T-helper 2 cell treated with Interferon-gamma antibody and Interleukin-4, amounts not matched to agents 5 μg/mL and 100 μg/mL, for 36 hours (primary cell): ENCODE measurements at regions not wholly inside any gene's neighbourhood (a gene's known extent, or its start where the extent isn't known, plus 50 kb on each side); places are given as distances from the start of the nearest gene placed in this dataset.
"Not testable (repeated sequence)": the region's sequence is repeated elsewhere in the genome, so short reads cannot be mapped to it uniquely, and the experiment has no call there.

Experiments used
- DNase-seq: peaks from one replicate; pipeline ENCODE4 v3.0.0; 2021; ENCODE audit warnings: low spot score
- H3K27ac Mint-ChIP-seq: one replicate; pipeline ENCODE4 v1.8.0; 2021; ENCODE audit warnings: mild to moderate bottlenecking, mixed read lengths
- H3K27me3 Mint-ChIP-seq: one replicate; pipeline ENCODE4 v1.8.0; 2021; ENCODE audit warnings: low read depth, mixed read lengths
- H3K36me3 Mint-ChIP-seq: one replicate; pipeline ENCODE4 v1.8.0; 2021; ENCODE audit warnings: low read depth, mixed read lengths
- H3K4me1 Mint-ChIP-seq: one replicate; pipeline ENCODE4 v1.8.0; 2021; ENCODE audit warnings: low read depth, mixed read lengths
- H3K4me3 Mint-ChIP-seq: one replicate; pipeline ENCODE4 v1.8.0; 2022; ENCODE audit warnings: mild to moderate bottlenecking, moderate library complexity, mixed read lengths
- H3K9me3 Mint-ChIP-seq: one replicate; pipeline ENCODE4 v1.8.0; 2021; ENCODE audit warnings: mixed read lengths

GRCh38 chr13:44730851-44731250, 154.7 kb upstream of the TSC22D1 start:
- Mint-ChIP-seq H3K4me3 (no peak overlapping the region), H3K27me3 (no peaks in the 10 kb centered on the region), H3K36me3 (no peaks in the 10 kb centered on the region), H3K27ac (no peak overlapping the region), H3K9me3 (no peaks in the 10 kb centered on the region), H3K4me1 (no peaks in the 10 kb centered on the region)
- no peak for DNase-seq

- no peak overlapping the region for H3K27ac Mint-ChIP-seq
- no peak overlapping the region for H3K4me3 Mint-ChIP-seq
- DNase-seq = no peak
- no peaks in the 10 kb centered on the region for H3K36me3 Mint-ChIP-seq
- H3K27me3 Mint-ChIP-seq = no peaks in the 10 kb centered on the region
- H3K4me1 Mint-ChIP-seq = no peaks in the 10 kb centered on the region
- H3K9me3 Mint-ChIP-seq = no peaks in the 10 kb centered on the region
Measured at GRCh38 chr13:44730099-44730498, 154.0 kb upstream of the TSC22D1 start.

- H3K36me3 Mint-ChIP-seq, DNase-seq, H3K9me3 Mint-ChIP-seq, H3K4me1 Mint-ChIP-seq, H3K27ac Mint-ChIP-seq, H3K27me3 Mint-ChIP-seq, H3K4me3 Mint-ChIP-seq: not testable (repeated sequence)
Measured at GRCh38 chr13:44727591-44727990, 151.5 kb upstream of the TSC22D1 start.

- H3K4me1 Mint-ChIP-seq = no peaks in the 10 kb centered on the region
Measured at GRCh38 chr13:44726778-44727177, 150.6 kb upstream of the TSC22D1 start.

GRCh38 chr13:44726214-44726613, 150.1 kb upstream of the TSC22D1 start:
- Mint-ChIP-seq H3K27ac (no peak overlapping the region), H3K36me3 (no peaks in the 10 kb centered on the region), H3K9me3 (no peaks in the 10 kb centered on the region), H3K27me3 (peaks cover 3% of the 10 kb centered on the region), H3K4me1 (no peaks in the 10 kb centered on the region), H3K4me3 (no peak overlapping the region)
- DNase-seq = no peak

More at GRCh38 chr13:44726778-44727177, 150.6 kb upstream of the TSC22D1 start:
- no peaks in the 10 kb centered on the region for H3K36me3 Mint-ChIP-seq
- no peak overlapping the region for H3K27ac Mint-ChIP-seq
- no peak overlapping the region for H3K4me3 Mint-ChIP-seq
- H3K9me3 Mint-ChIP-seq = no peaks in the 10 kb centered on the region
- no peak for DNase-seq
- peaks cover 3% of the 10 kb centered on the region for H3K27me3 Mint-ChIP-seq

GRCh38 chr13:44719857-44720671, 143.9 kb upstream of the TSC22D1 start:
- no peak overlapping the region for H3K27ac Mint-ChIP-seq
- no peak for DNase-seq

GRCh38 chr13:44718467-44718866, 142.3 kb upstream of the TSC22D1 start:
- no peak overlapping the region for H3K4me3 Mint-ChIP-seq

More at GRCh38 chr13:44719857-44720671, 143.9 kb upstream of the TSC22D1 start:
- Mint-ChIP-seq H3K4me1 (no peaks in the 10 kb centered on the region), H3K9me3 (no peaks in the 10 kb centered on the region), H3K4me3 (no peak overlapping the region), H3K27me3 (peaks cover 3% of the 10 kb centered on the region), H3K36me3 (no peaks in the 10 kb centered on the region)

GRCh38 chr13:44715287-44716230, 139.4 kb upstream of the TSC22D1 start:
- H3K4me3 Mint-ChIP-seq = no peak overlapping the region
- H3K9me3 Mint-ChIP-seq = no peaks in the 10 kb centered on the region
- DNase-seq = no peak
- H3K27ac Mint-ChIP-seq = no peak overlapping the region
- no peaks in the 10 kb centered on the region for H3K27me3 Mint-ChIP-seq
- no peaks in the 10 kb centered on the region for H3K36me3 Mint-ChIP-seq
- H3K4me1 Mint-ChIP-seq = no peaks in the 10 kb centered on the region

More at GRCh38 chr13:44718467-44718866, 142.3 kb upstream of the TSC22D1 start:
- Mint-ChIP-seq H3K27ac (no peak overlapping the region), H3K9me3 (no peaks in the 10 kb centered on the region), H3K27me3 (peaks cover 3% of the 10 kb centered on the region), H3K36me3 (no peaks in the 10 kb centered on the region), H3K4me1 (no peaks in the 10 kb centered on the region)
- no peak for DNase-seq

GRCh38 chr13:44713788-44714469, 137.8 kb upstream of the TSC22D1 start:
- DNase-seq = no peak

GRCh38 chr13:44711706-44712105, 135.6 kb upstream of the TSC22D1 start:
- H3K4me1 Mint-ChIP-seq = no peaks in the 10 kb centered on the region
- no peak for DNase-seq
- no peak overlapping the region for H3K27ac Mint-ChIP-seq
- H3K9me3 Mint-ChIP-seq = no peaks in the 10 kb centered on the region
- no peak overlapping the region for H3K4me3 Mint-ChIP-seq
- H3K27me3 Mint-ChIP-seq = peaks cover 2% of the 10 kb centered on the region
- H3K36me3 Mint-ChIP-seq = no peaks in the 10 kb centered on the region

More at GRCh38 chr13:44713788-44714469, 137.8 kb upstream of the TSC22D1 start:
- no peak overlapping the region for H3K4me3 Mint-ChIP-seq
- H3K27ac Mint-ChIP-seq = no peak overlapping the region
- no peaks in the 10 kb centered on the region for H3K36me3 Mint-ChIP-seq
- H3K4me1 Mint-ChIP-seq = no peaks in the 10 kb centered on the region
- H3K9me3 Mint-ChIP-seq = no peaks in the 10 kb centered on the region
- H3K27me3 Mint-ChIP-seq = peaks cover 2% of the 10 kb centered on the region

- H3K27me3 Mint-ChIP-seq = peaks cover 2% of the 10 kb centered on the region
- H3K4me3 Mint-ChIP-seq = no peak overlapping the region
- DNase-seq = peak; percentile 50
- H3K36me3 Mint-ChIP-seq = no peaks in the 10 kb centered on the region
- H3K27ac Mint-ChIP-seq = no peak overlapping the region
- H3K9me3 Mint-ChIP-seq = no peaks in the 10 kb centered on the region
- H3K4me1 Mint-ChIP-seq = no peaks in the 10 kb centered on the region
Measured at GRCh38 chr13:44710576-44710975, 134.4 kb upstream of the TSC22D1 start.

- H3K27me3 Mint-ChIP-seq, H3K27ac Mint-ChIP-seq, H3K9me3 Mint-ChIP-seq, H3K4me1 Mint-ChIP-seq, H3K36me3 Mint-ChIP-seq, DNase-seq, H3K4me3 Mint-ChIP-seq: not testable (repeated sequence)
Measured at GRCh38 chr13:44704811-44705210, 128.7 kb upstream of the TSC22D1 start.

- Mint-ChIP-seq H3K4me1 (no peaks in the 10 kb centered on the region), H3K4me3 (no peak overlapping the region), H3K27me3 (peaks cover 3% of the 10 kb centered on the region), H3K36me3 (no peaks in the 10 kb centered on the region), H3K27ac (no peak overlapping the region), H3K9me3 (no peaks in the 10 kb centered on the region)
- DNase-seq = no peak
Measured at GRCh38 chr13:44703371-44703770, 127.2 kb upstream of the TSC22D1 start.
